Large intestine (tissue), 3 donors: ENCODE measurements at regions not wholly inside any gene's neighbourhood (a gene's known extent, or its start where the extent isn't known, plus 50 kb on each side); places are given as distances from the start of the nearest gene placed in this dataset.
"Not testable (repeated sequence)": the region's sequence is repeated elsewhere in the genome, so short reads cannot be mapped to it uniquely, and the experiment has no call there.

Experiments
- DNase-seq, 2 donors: peaks; one replicate each; pipeline versions ENCODE4 v3.0.0 to v3.0.0-alpha.2; 2013
- H3K27ac ChIP-seq: one replicate; pipeline ENCODE4 v1.5.1; 2013; ENCODE audit warnings: low read length
- H3K27me3 ChIP-seq: 2 replicates; pipeline ENCODE4 v1.6.1; 2013; ENCODE audit warnings: low read length; ENCODE audit not compliant: control insufficient read depth, insufficient read depth
- H3K36me3 ChIP-seq: 2 replicates; pipeline ENCODE4 v1.6.1; 2013; ENCODE audit warnings: low read length; ENCODE audit not compliant: control insufficient read depth, insufficient read depth
- H3K4me1 ChIP-seq: one replicate; pipeline ENCODE4 v1.6.1; 2013; ENCODE audit warnings: low read length; ENCODE audit not compliant: control insufficient read depth, insufficient read depth
- H3K4me3 ChIP-seq: one replicate; pipeline ENCODE4 v1.5.1; 2013; ENCODE audit warnings: low read length
- H3K9me3 ChIP-seq: one replicate; pipeline ENCODE4 v1.6.1; 2013; ENCODE audit warnings: mild to moderate bottlenecking, low read depth, low read length, moderate library complexity; ENCODE audit not compliant: control insufficient read depth
- WGBS: methylation state at CpG from one replicate; pipeline ENCODE4 v1.1.5; 2013; ENCODE audit warnings: low lambda C conversion rate; ENCODE audit not compliant: insufficient coverage; 5-methylcytosine and 5-hydroxymethylcytosine counted together

GRCh38 chr7:66456431-66456830 lies 172.2 kb upstream of the KCTD7 start:
- no CpG with 5 or more reads among the region's 2 CpGs for WGBS
- not testable (repeated sequence) for H3K4me3 ChIP-seq, H3K9me3 ChIP-seq, H3K27me3 ChIP-seq, H3K36me3 ChIP-seq, H3K4me1 ChIP-seq, H3K27ac ChIP-seq, DNase-seq

- H3K36me3 ChIP-seq, H3K27ac ChIP-seq, H3K9me3 ChIP-seq, H3K4me3 ChIP-seq, H3K4me1 ChIP-seq, DNase-seq, H3K27me3 ChIP-seq: not testable (repeated sequence)
- 100% methylated on average over 1 of the region's 5 CpGs for WGBS
Measured at GRCh38 chr7:66458991-66459390, 169.7 kb upstream of the KCTD7 start.

DNA sequence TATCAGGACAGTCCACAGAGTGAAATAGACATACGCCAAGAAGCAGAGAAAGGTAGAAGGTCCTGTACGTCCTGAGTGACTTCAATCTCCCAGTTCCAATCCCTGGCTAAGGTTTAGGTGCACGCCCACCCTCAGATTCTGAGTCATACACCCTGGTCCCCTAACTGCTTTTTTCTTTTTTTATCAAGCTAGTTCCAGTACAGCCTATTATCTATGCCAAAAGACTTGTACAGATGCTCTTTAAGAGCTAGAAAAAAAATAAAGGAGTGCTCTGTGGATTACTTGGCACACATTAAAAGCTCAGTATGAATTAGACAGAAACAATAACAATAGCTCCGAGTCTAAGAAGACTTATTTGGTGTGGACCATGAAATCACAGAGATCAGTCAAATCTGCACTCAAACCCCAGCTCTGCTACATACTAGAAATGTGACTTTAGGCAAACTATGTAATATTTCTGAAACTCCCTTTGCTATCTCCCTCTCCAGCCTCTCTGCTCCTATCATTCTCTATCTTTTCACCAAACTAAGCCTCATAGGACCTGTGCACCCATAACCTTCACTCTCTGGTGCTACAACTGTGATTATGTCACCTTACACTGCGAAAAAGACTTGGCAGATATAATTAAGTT lies 168.8 kb upstream of the KCTD7 start:
- H3K4me3 ChIP-seq, H3K9me3 ChIP-seq, H3K27ac ChIP-seq, H3K36me3 ChIP-seq, H3K27me3 ChIP-seq, H3K4me1 ChIP-seq, DNase-seq: not testable (repeated sequence)
- no CpG with 5 or more reads among the region's 5 CpGs for WGBS

- H3K27ac ChIP-seq, result no peak overlapping the region
- 100% methylated on average over 2 of the region's 3 CpGs for WGBS
Measured at GRCh38 chr7:66460921-66461361, 167.7 kb upstream of the KCTD7 start.

GRCh38 chr7:66461397-66461796 lies 167.3 kb upstream of the KCTD7 start:
- 100% methylated on average over 2 of the region's 4 CpGs for WGBS

More at GRCh38 chr7:66460921-66461361, 167.7 kb upstream of the KCTD7 start:
- no peaks in the 10 kb centered on the region for H3K4me1 ChIP-seq
- H3K4me3 ChIP-seq, result no peak overlapping the region
- no peak for DNase-seq
- H3K9me3 ChIP-seq, result no peaks in the 10 kb centered on the region
- H3K27me3 ChIP-seq, result no peaks in the 10 kb centered on the region
- H3K36me3 ChIP-seq, result peaks cover 3% of the 10 kb centered on the region

GRCh38 chr7:66462831-66463230 lies 165.8 kb upstream of the KCTD7 start:
- not testable (repeated sequence) for H3K4me1 ChIP-seq, DNase-seq, H3K27me3 ChIP-seq, H3K9me3 ChIP-seq, H3K27ac ChIP-seq, H3K4me3 ChIP-seq, H3K36me3 ChIP-seq
- WGBS, result no CpG with 5 or more reads among the region's 4 CpGs

More at GRCh38 chr7:66461397-66461796, 167.3 kb upstream of the KCTD7 start:
- not testable (repeated sequence) for H3K4me3 ChIP-seq, DNase-seq, H3K36me3 ChIP-seq, H3K4me1 ChIP-seq, H3K27ac ChIP-seq, H3K9me3 ChIP-seq, H3K27me3 ChIP-seq

DNA sequence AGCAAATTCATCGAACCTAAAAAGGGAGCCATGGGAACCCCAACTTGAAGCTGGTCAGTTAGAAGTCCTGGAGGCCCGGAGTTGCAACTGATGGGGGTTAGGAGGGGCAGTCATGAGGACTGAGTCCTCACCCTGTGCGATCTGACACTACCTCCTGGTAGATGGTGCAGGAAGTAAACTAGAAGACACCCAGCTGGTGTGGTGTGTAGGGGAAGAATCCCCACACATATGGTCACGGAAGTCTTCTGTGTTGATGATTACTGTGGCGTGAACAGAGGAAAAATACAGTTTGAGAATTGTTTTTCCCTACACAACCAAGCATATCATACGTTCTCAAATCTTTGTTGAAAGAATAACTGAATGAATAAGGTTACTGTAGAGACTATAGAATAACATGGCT lies 164.6 kb upstream of the KCTD7 start:
- no peak overlapping the region for H3K27ac ChIP-seq
- 100% methylated on average over 1 of the region's 6 CpGs for whole genome bisulfite sequencing
- no peaks in the 10 kb centered on the region for H3K9me3 ChIP-seq
- H3K4me3 ChIP-seq, result no peak overlapping the region
- peaks cover 3% of the 10 kb centered on the region for H3K36me3 ChIP-seq
- DNase-seq, result no peak
- no peaks in the 10 kb centered on the region for H3K4me1 ChIP-seq
- H3K27me3 ChIP-seq, result no peaks in the 10 kb centered on the region

- no peaks in the 10 kb centered on the region for H3K4me1 ChIP-seq
- H3K27ac ChIP-seq, result no peak overlapping the region
- 100% methylated on average over 1 of the region's 8 CpGs for WGBS
- H3K27me3 ChIP-seq, result no peaks in the 10 kb centered on the region
- no peak overlapping the region for H3K4me3 ChIP-seq
- peaks cover 3% of the 10 kb centered on the region for H3K36me3 ChIP-seq
- no peak for DNase-seq
- no peaks in the 10 kb centered on the region for H3K9me3 ChIP-seq
Measured at GRCh38 chr7:66466081-66466600, 162.5 kb upstream of the KCTD7 start.

DNA sequence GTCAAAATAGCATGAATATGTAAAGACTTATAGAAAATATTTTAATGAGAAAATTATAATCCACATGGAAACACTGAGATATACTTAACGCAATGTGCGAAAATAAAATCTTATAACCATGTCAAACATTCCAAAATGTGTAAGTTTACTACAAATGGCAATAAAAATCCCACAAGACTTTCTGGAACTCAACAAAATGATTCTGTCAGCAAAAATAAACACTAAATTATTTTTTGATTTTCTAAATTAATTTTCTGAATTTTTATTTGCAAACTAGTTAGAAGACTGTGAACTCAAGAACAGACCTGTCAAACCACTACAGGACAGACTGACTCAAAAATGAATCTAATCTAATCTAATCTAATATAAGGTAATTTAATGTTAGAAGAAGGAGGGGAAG lies 160.8 kb upstream of the KCTD7 start:
- DNase-seq, result no peak
- no CpG with 5 or more reads among the region's 2 CpGs for WGBS
- no peaks in the 10 kb centered on the region for H3K27me3 ChIP-seq
- H3K36me3 ChIP-seq, result peaks cover 3% of the 10 kb centered on the region
- H3K4me1 ChIP-seq, result no peaks in the 10 kb centered on the region
- H3K27ac ChIP-seq, result no peak overlapping the region
- no peak overlapping the region for H3K4me3 ChIP-seq
- H3K9me3 ChIP-seq, result no peaks in the 10 kb centered on the region

GRCh38 chr7:66473064-66473463 lies 155.6 kb upstream of the KCTD7 start:
- not testable (repeated sequence) for H3K9me3 ChIP-seq, DNase-seq, H3K27ac ChIP-seq, H3K4me1 ChIP-seq, H3K27me3 ChIP-seq, H3K4me3 ChIP-seq
- no CpG with 5 or more reads among the region's 3 CpGs for WGBS
- H3K36me3 ChIP-seq, result peaks cover 11% of the 10 kb centered on the region

DNA sequence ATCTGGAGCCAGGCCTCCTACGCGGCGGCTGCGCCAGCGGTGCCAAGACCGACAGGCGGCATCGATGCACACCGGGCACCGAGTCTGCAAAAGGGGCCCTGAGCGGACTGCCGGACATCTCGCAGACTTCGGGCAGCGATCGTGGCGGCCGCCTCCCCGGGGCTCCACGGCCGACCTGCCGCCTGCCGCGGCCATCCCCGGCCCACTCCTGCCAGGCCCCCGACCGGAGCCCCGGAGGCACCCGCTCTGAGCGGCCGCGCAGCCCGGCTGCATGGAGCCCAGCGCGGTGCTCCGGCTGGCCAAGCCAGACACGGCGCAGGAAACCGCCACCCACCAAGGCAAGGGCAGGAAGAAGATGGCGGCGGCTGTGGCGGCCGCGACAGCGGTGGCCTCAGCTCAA lies 154.2 kb upstream of the KCTD7 start:
- DNase-seq, result no peak
- peaks cover 21% of the 10 kb centered on the region for H3K36me3 ChIP-seq
- no peaks in the 10 kb centered on the region for H3K9me3 ChIP-seq
- no peaks in the 10 kb centered on the region for H3K27me3 ChIP-seq
- WGBS, result no CpG with 5 or more reads among the region's 45 CpGs
- H3K4me3 ChIP-seq, result no peak overlapping the region
- H3K4me1 ChIP-seq, result no peaks in the 10 kb centered on the region
- no peak overlapping the region for H3K27ac ChIP-seq
